ENCODE measurements at regions not wholly inside any gene's neighbourhood (a gene's known extent, or its start where the extent isn't known, plus 50 kb on each side); places are given as distances from the start of the nearest gene placed in this dataset.

DNA sequence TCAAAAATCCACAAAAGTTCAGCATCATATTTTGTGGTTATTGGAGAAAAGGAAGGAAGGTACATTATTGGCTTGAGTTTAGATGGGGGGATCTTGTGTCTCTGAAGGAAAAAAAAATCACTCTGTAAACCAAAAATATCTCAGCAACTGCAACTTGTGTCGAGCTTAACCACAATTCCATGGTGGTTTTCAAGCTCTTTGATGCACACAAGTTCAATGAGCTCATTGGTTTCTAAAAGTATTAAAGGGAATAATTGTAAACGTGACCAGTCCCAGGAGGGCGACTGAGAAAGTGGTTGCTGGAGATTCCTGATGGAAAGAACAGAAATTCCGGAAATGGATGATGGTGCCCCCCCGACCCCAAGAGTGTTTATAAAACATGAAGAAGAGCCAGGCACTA is 173.8 kb downstream of the PSAT1 start:
- DNase-seq, result no peak
- Histone ChIP-seq H3K9me3 (no peaks in the 10 kb centered on the region), H3K36me3 (no peaks in the 10 kb centered on the region), H3K27me3 (no peaks in the 10 kb centered on the region), H3K4me3 (no peak overlapping the region), H3K27ac (no peak overlapping the region), H3K4me1 (no peaks in the 10 kb centered on the region)
- intact Hi-C loops (cut with DNase I; ENCODE audit: low total_unique reads) (no loop called here), in situ Hi-C loops (cut with MboI; ENCODE audit: low pct_ligation_motif_present in 1 of 4, low pct_unique_long_range_greater_than_20kb in 1 of 4, low sequenced_read_pairs in 3 of 4) (no loop called here)
- WGBS, 2 donors (ENCODE audit: low coverage in 1 of 2), result 57 to 67% methylated on average over 5 of the region's 5 CpGs
- no peak for TF ChIP-seq EP300 (IDR thresholded peaks at IDR 0.05; ENCODE audit: low read depth)
- no peak for TF ChIP-seq POLR2A (IDR thresholded peaks at IDR 0.05)
- TF ChIP-seq POLR2AphosphoS5 (IDR thresholded peaks at IDR 0.05), result no peak
- TF ChIP-seq, protein P1, sequence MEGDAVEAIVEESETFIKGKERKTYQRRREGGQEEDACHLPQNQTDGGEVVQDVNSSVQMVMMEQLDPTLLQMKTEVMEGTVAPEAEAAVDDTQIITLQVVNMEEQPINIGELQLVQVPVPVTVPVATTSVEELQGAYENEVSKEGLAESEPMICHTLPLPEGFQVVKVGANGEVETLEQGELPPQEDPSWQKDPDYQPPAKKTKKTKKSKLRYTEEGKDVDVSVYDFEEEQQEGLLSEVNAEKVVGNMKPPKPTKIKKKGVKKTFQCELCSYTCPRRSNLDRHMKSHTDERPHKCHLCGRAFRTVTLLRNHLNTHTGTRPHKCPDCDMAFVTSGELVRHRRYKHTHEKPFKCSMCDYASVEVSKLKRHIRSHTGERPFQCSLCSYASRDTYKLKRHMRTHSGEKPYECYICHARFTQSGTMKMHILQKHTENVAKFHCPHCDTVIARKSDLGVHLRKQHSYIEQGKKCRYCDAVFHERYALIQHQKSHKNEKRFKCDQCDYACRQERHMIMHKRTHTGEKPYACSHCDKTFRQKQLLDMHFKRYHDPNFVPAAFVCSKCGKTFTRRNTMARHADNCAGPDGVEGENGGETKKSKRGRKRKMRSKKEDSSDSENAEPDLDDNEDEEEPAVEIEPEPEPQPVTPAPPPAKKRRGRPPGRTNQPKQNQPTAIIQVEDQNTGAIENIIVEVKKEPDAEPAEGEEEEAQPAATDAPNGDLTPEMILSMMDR (IDR thresholded peaks at IDR 0.05), result no peak

GRCh38 chr9:78472111-78472510 is 175.2 kb downstream of the PSAT1 start:
- in situ Hi-C loops (cut with MboI; ENCODE audit: low pct_ligation_motif_present in 1 of 4, low pct_unique_long_range_greater_than_20kb in 1 of 4, low sequenced_read_pairs in 3 of 4), result no loop called here
- H3K27ac ChIP-seq, result no peak overlapping the region
- TF ChIP-seq EP300 (IDR thresholded peaks at IDR 0.05; ENCODE audit: low read depth) (no peak), POLR2A (IDR thresholded peaks at IDR 0.05) (no peak), POLR2AphosphoS5 (IDR thresholded peaks at IDR 0.05) (no peak)
- TF ChIP-seq, protein P1 (IDR thresholded peaks at IDR 0.05), result no peak
- DNase-seq, result no peak
- no peaks in the 10 kb centered on the region for H3K9me3 ChIP-seq
- no peaks in the 10 kb centered on the region for H3K36me3 ChIP-seq
- no peaks in the 10 kb centered on the region for H3K4me1 ChIP-seq
- intact Hi-C loops (cut with DNase I; ENCODE audit: low total_unique reads), result no loop called here
- no peaks in the 10 kb centered on the region for H3K27me3 ChIP-seq
- H3K4me3 ChIP-seq, result no peak overlapping the region
- 73 to 80% methylated on average over 2 to 3 of the region's 3 CpGs for WGBS, 2 donors (ENCODE audit: low coverage in 1 of 2)

GRCh38 chr9:78479441-78479840 is 182.5 kb downstream of the PSAT1 start:
- in situ Hi-C loops (cut with MboI; ENCODE audit: low pct_ligation_motif_present in 1 of 4, low pct_unique_long_range_greater_than_20kb in 1 of 4, low sequenced_read_pairs in 3 of 4) (no loop called here), intact Hi-C loops (cut with DNase I; ENCODE audit: low total_unique reads) (no loop called here)
- Histone ChIP-seq H3K36me3 (no peaks in the 10 kb centered on the region), H3K4me1 (no peaks in the 10 kb centered on the region), H3K27ac (no peak overlapping the region), H3K27me3 (no peaks in the 10 kb centered on the region), H3K9me3 (no peaks in the 10 kb centered on the region), H3K4me3 (no peak overlapping the region)
- no peak for TF ChIP-seq EP300 (IDR thresholded peaks at IDR 0.05; ENCODE audit: low read depth)
- TF ChIP-seq POLR2AphosphoS5 (IDR thresholded peaks at IDR 0.05), result no peak
- TF ChIP-seq POLR2A (IDR thresholded peaks at IDR 0.05), result no peak
- TF ChIP-seq, protein P1 (IDR thresholded peaks at IDR 0.05), result no peak
- DNase-seq, result no peak

GRCh38 chr9:78486661-78487060 is 189.7 kb downstream of the PSAT1 start:
- in situ Hi-C loops (cut with MboI; ENCODE audit: low pct_ligation_motif_present in 1 of 4, low pct_unique_long_range_greater_than_20kb in 1 of 4, low sequenced_read_pairs in 3 of 4) (no loop called here), intact Hi-C loops (cut with DNase I; ENCODE audit: low total_unique reads) (no loop called here)
- H3K36me3 ChIP-seq, result no peaks in the 10 kb centered on the region
- WGBS, 2 donors (ENCODE audit: low coverage in 1 of 2), result 63 to 80% methylated on average over 2 of the region's 2 CpGs
- no peaks in the 10 kb centered on the region for H3K4me1 ChIP-seq
- TF ChIP-seq, protein P1 (IDR thresholded peaks at IDR 0.05), result no peak
- TF ChIP-seq POLR2AphosphoS5 (IDR thresholded peaks at IDR 0.05) (no peak), EP300 (IDR thresholded peaks at IDR 0.05; ENCODE audit: low read depth) (no peak), POLR2A (IDR thresholded peaks at IDR 0.05) (no peak)
- no peak overlapping the region for H3K27ac ChIP-seq
- DNase-seq, result no peak
- no peaks in the 10 kb centered on the region for H3K9me3 ChIP-seq
- no peaks in the 10 kb centered on the region for H3K27me3 ChIP-seq
- no peak overlapping the region for H3K4me3 ChIP-seq

Measured in transverse colon (tissue), 4 donors.